DND-41 (cell line): ENCODE measurements at regions not wholly inside any gene's neighbourhood (a gene's known extent, or its start where the extent isn't known, plus 50 kb on each side); places are given as distances from the start of the nearest gene placed in this dataset.

Source experiments
- ATAC-seq: fragments of 200-7000 bp; cut with Tn5 transposase; 3 replicates; pipeline ENCODE4 v1.9.1; 2021; ENCODE audit warnings: low read depth; ENCODE audit not compliant: insufficient read depth
- DNase-seq: peaks from one replicate; pipeline ENCODE4 v3.0.0-alpha.2; 2020
- H2AFZ ChIP-seq: 2 replicates; pipeline ENCODE4 v1.6.0; 2012; ENCODE audit warnings: low read depth, low read length
- H3K27ac ChIP-seq: 2 replicates; pipeline ENCODE4 v1.5.1; 2012; ENCODE audit warnings: low read length, inconsistent platforms
- H3K27me3 ChIP-seq: fragments of 200-600 bp; sonication (generic); 2 replicates; pipeline ENCODE4 v1.6.0; 2012; ENCODE audit warnings: low read length, mild to moderate bottlenecking, inconsistent platforms; ENCODE audit not compliant: insufficient read depth, poor library complexity
- H3K36me3 ChIP-seq: 2 replicates; pipeline ENCODE4 v1.5.1; 2012; ENCODE audit warnings: low read length, inconsistent platforms; ENCODE audit not compliant: insufficient read depth
- H3K4me1 ChIP-seq: 2 replicates; pipeline ENCODE4 v1.5.1; 2012; ENCODE audit warnings: mild to moderate bottlenecking, low read length; ENCODE audit not compliant: insufficient read depth
- H3K4me2 ChIP-seq: 2 replicates; pipeline ENCODE4 v1.6.0; 2012; ENCODE audit warnings: mild to moderate bottlenecking, moderate library complexity, low read length, inconsistent platforms; ENCODE audit not compliant: insufficient read depth
- H3K4me3 ChIP-seq, 2 experiments: fragments of 200-600 bp in 1 of 2; shearing (Covaris generic) in 1 of 2; 2 replicates each; pipeline ENCODE4 v1.5.1; 2012 to 2016; ENCODE audit warnings: inconsistent platforms in 2 of 2, low read length in 2 of 2, mild to moderate bottlenecking in 2 of 2, low read depth in 1 of 2, moderate library complexity in 1 of 2
- H3K79me2 ChIP-seq: 2 replicates; pipeline ENCODE4 v1.6.0; 2012; ENCODE audit warnings: low read length, inconsistent platforms; ENCODE audit not compliant: insufficient read depth
- H3K9ac ChIP-seq: 2 replicates; pipeline ENCODE4 v1.6.0; 2012; ENCODE audit warnings: low read depth, mild to moderate bottlenecking, inconsistent platforms, low read length, moderate library complexity
- H3K9me3 ChIP-seq: 2 replicates; pipeline ENCODE4 v1.5.1; 2012; ENCODE audit warnings: low read length, moderate library complexity, mild to moderate bottlenecking, inconsistent platforms; ENCODE audit not compliant: insufficient read depth, severe bottlenecking
- H4K20me1 ChIP-seq: 2 replicates; pipeline ENCODE4 v1.6.0; 2012; ENCODE audit warnings: low read length; ENCODE audit not compliant: insufficient read depth
- CTCF ChIP-seq: IDR thresholded peaks from 2 replicates; pipeline ENCODE4 v1.5.1; 2012; ENCODE audit warnings: borderline replicate concordance, low read length, moderate library complexity, mild to moderate bottlenecking; ENCODE audit not compliant: poor library complexity, severe bottlenecking; ENCODE audit errors: extremely low read depth
- EZH2 ChIP-seq: IDR thresholded peaks from 3 replicates; pipeline ENCODE4 v1.6.1; 2012; ENCODE audit warnings: borderline replicate concordance, low read depth, mild to moderate bottlenecking, moderate library complexity, low read length, inconsistent platforms; ENCODE audit not compliant: severe bottlenecking

- Histone ChIP-seq H3K27me3 (no peaks in the 10 kb centered on the region), H3K4me3 (no peak overlapping the region), H3K27ac (no peak overlapping the region), H2AFZ (no peak overlapping the region), H3K9ac (no peak overlapping the region), H3K4me1 (no peaks in the 10 kb centered on the region), H3K79me2 (no peaks in the 10 kb centered on the region), H3K4me2 (no peak overlapping the region), H3K36me3 (no peaks in the 10 kb centered on the region), H3K9me3 (no peaks in the 10 kb centered on the region), H4K20me1 (no peaks in the 10 kb centered on the region)
- DNase-seq, result no peak
- TF ChIP-seq EZH2, result no peak
- no peak for TF ChIP-seq CTCF
- ATAC-seq, result no peak
Measured at GRCh38 chr6:120588424-120588823, 745.9 kb downstream of the TBC1D32 start.

GRCh38 chr6:120587381-120587780 is 746.9 kb downstream of the TBC1D32 start:
- H3K9me3 ChIP-seq, result no peaks in the 10 kb centered on the region
- no peak for ATAC-seq
- H3K4me3 ChIP-seq, result no peak overlapping the region
- H3K9ac ChIP-seq, result no peak overlapping the region
- no peaks in the 10 kb centered on the region for H3K36me3 ChIP-seq
- no peaks in the 10 kb centered on the region for H3K4me1 ChIP-seq
- no peak for DNase-seq
- TF ChIP-seq CTCF (no peak), EZH2 (no peak)
- no peak overlapping the region for H3K4me2 ChIP-seq
- no peak overlapping the region for H2AFZ ChIP-seq
- H3K27ac ChIP-seq, result no peak overlapping the region
- no peaks in the 10 kb centered on the region for H3K79me2 ChIP-seq
- H3K27me3 ChIP-seq, result no peaks in the 10 kb centered on the region
- no peaks in the 10 kb centered on the region for H4K20me1 ChIP-seq

- ATAC-seq (no peak), DNase-seq (no peak)
- no peak for TF ChIP-seq CTCF
- TF ChIP-seq EZH2, result no peak
- H3K4me1 ChIP-seq, result no peaks in the 10 kb centered on the region
- H3K27ac ChIP-seq, result no peak overlapping the region
- H3K27me3 ChIP-seq, result no peaks in the 10 kb centered on the region
- no peak overlapping the region for H3K4me2 ChIP-seq
- H3K9me3 ChIP-seq, result no peaks in the 10 kb centered on the region
- H3K36me3 ChIP-seq, result no peaks in the 10 kb centered on the region
- no peaks in the 10 kb centered on the region for H4K20me1 ChIP-seq
- no peak overlapping the region for H3K4me3 ChIP-seq
- H3K9ac ChIP-seq, result no peak overlapping the region
- no peaks in the 10 kb centered on the region for H3K79me2 ChIP-seq
- no peak overlapping the region for H2AFZ ChIP-seq
Measured at GRCh38 chr6:120584111-120584760, 750.0 kb downstream of the TBC1D32 start.
